HepG2 (cell line): ENCODE measurements at regions not wholly inside any gene's neighbourhood (a gene's known extent, or its start where the extent isn't known, plus 50 kb on each side); places are given as distances from the start of the nearest gene placed in this dataset.

ENCODE experiments used
- CTCF ChIP-seq: sonication (generic); formaldehyde crosslinking; IDR thresholded peaks from 2 replicates; pipeline ENCODE4 v1.5.0; 2020; ENCODE audit warnings: mild to moderate bottlenecking, missing genetic modification reagents, moderate library complexity
- E2F5 ChIP-seq: sonication (generic); formaldehyde crosslinking; conservative IDR thresholded peaks from 2 replicates; pipeline ENCODE4 v1.4.0; 2020; ENCODE audit warnings: missing genetic modification reagents
- HMGXB4 ChIP-seq, 2 experiments: sonication (generic) in 1 of 2; formaldehyde crosslinking in 1 of 2; IDR thresholded peaks; 2 replicates each; pipeline versions ENCODE4 v1.4.0 to v1.6.1; 2018 to 2020; ENCODE audit warnings: missing genetic modification reagents in 2 of 2, borderline replicate concordance in 1 of 2, low read depth in 1 of 2, mild to moderate bottlenecking in 1 of 2, missing biosample characterization in 1 of 2
- NFE2L1 ChIP-seq: sonication (generic); formaldehyde crosslinking; IDR thresholded peaks from 2 replicates; pipeline ENCODE4 v1.4.0; 2020; ENCODE audit warnings: missing genetic modification reagents, mild to moderate bottlenecking, borderline replicate concordance
- PBX3 ChIP-seq: sonication (generic); formaldehyde crosslinking; IDR thresholded peaks from 2 replicates; pipeline ENCODE4 v1.8.1; 2023; ENCODE audit warnings: missing genetic modification reagents, inconsistent platforms, borderline replicate concordance
- POLR2AphosphoS5 ChIP-seq: IDR thresholded peaks from 2 replicates; pipeline ENCODE4 v1.6.1; 2012; ENCODE audit warnings: low read depth, low read length
- RFXAP ChIP-seq: sonication (generic); formaldehyde crosslinking; IDR thresholded peaks from 2 replicates; pipeline ENCODE4 v1.4.0; 2020; ENCODE audit warnings: missing genetic modification reagents, borderline replicate concordance
- TAF1 ChIP-seq: sonication (generic); formaldehyde crosslinking; IDR thresholded peaks from 2 replicates; pipeline ENCODE4 v1.4.0; 2020; ENCODE audit warnings: missing genetic modification reagents
- TEF ChIP-seq: sonication (generic); formaldehyde crosslinking; IDR thresholded peaks from 2 replicates; pipeline ENCODE4 v1.5.0; 2020; ENCODE audit warnings: missing genetic modification reagents
- ZBTB33 ChIP-seq: sonication (generic); formaldehyde crosslinking; IDR thresholded peaks from 2 replicates; pipeline ENCODE4 v1.4.0; 2020; ENCODE audit warnings: missing genetic modification reagents
- ZNF292 ChIP-seq: sonication (generic); formaldehyde crosslinking; IDR thresholded peaks from 2 replicates; pipeline ENCODE4 v1.8.1; 2022; ENCODE audit warnings: mild to moderate bottlenecking, low read depth, missing genetic modification reagents, borderline replicate concordance
- ZNF687 ChIP-seq: sonication (generic); formaldehyde crosslinking; IDR thresholded peaks from 2 replicates; pipeline ENCODE4 v1.5.1; 2020; ENCODE audit warnings: mild to moderate bottlenecking, missing genetic modification reagents, moderate library complexity
- ZNF878 ChIP-seq: sonication (generic); formaldehyde crosslinking; IDR thresholded peaks from 2 replicates; pipeline ENCODE4 v1.8.1; 2023; ENCODE audit warnings: mild to moderate bottlenecking, missing genetic modification reagents, moderate library complexity
- ZSCAN20 ChIP-seq: sonication (generic); formaldehyde crosslinking; IDR thresholded peaks from 2 replicates; pipeline ENCODE4 v1.4.0; 2020; ENCODE audit warnings: missing genetic modification reagents, mild to moderate bottlenecking, borderline replicate concordance

GRCh38 chr3:82839871-82840270, 1078.4 kb upstream of the GBE1 start:
- TF ChIP-seq ZNF292 (CRISPR knock-in tag) (no peak), TEF (CRISPR knock-in tag) (no peak), RFXAP (CRISPR knock-in tag) (no peak), ZNF878 (CRISPR knock-in tag) (no peak), POLR2AphosphoS5 (no peak), CTCF (CRISPR knock-in tag) (no peak), TAF1 (CRISPR knock-in tag) (no peak), ZNF687 (CRISPR knock-in tag) (no peak), ZSCAN20 (no peak), E2F5 (CRISPR knock-in tag) (no peak), ZBTB33 (CRISPR knock-in tag) (no peak), HMGXB4 (CRISPR knock-in tag; IDR thresholded peaks at IDR 0.05; ENCODE audit: borderline replicate concordance in 1 of 2, low read depth in 1 of 2) (no peak), NFE2L1 (no peak), PBX3 (CRISPR knock-in tag) (no peak)
